Keratinocyte (primary cell): ENCODE measurements at regions not wholly inside any gene's neighbourhood (a gene's known extent, or its start where the extent isn't known, plus 50 kb on each side); places are given as distances from the start of the nearest gene placed in this dataset.
"Not testable (repeated sequence)": the region's sequence is repeated elsewhere in the genome, so short reads cannot be mapped to it uniquely, and the experiment has no call there.

ENCODE experiments used
- DNase-seq: peaks from one replicate; pipeline ENCODE4 v3.0.0-alpha.2; 2011; ENCODE audit warnings: low read depth, missing footprints, low spot score
- FAIRE-seq: peaks from 2 replicates; lab custom pipeline; 2011; peaks lifted over from hg19 to GRCh38; lab: Jason Lieb, UNC
- H2AFZ ChIP-seq: 2 replicates; pipeline ENCODE4 v1.6.0; 2012; ENCODE audit warnings: low read length, control low read depth, inconsistent platforms; ENCODE audit not compliant: control insufficient read depth
- H3K27ac ChIP-seq: 2 replicates; pipeline ENCODE4 v1.5.1; 2011; ENCODE audit warnings: low read length; ENCODE audit not compliant: control insufficient read depth, insufficient read depth
- H3K27me3 ChIP-seq: 3 replicates; pipeline ENCODE4 v1.6.0; 2011; ENCODE audit warnings: low read length; ENCODE audit not compliant: control insufficient read depth, insufficient read depth; ENCODE audit errors: extremely low read depth
- H3K36me3 ChIP-seq, 2 experiments: 2 replicates in 1 of 2; 3 replicates in 1 of 2; pipeline ENCODE4 v1.5.1; 2011; ENCODE audit warnings: low read length in 2 of 2, mild to moderate bottlenecking in 1 of 2; ENCODE audit not compliant: control insufficient read depth in 2 of 2, insufficient read depth in 2 of 2; ENCODE audit errors: extremely low read depth in 1 of 2
- H3K4me1 ChIP-seq: 3 replicates; pipeline ENCODE4 v1.5.1; 2011; ENCODE audit warnings: low read length; ENCODE audit not compliant: control insufficient read depth, insufficient read depth; ENCODE audit errors: extremely low read depth
- H3K4me2 ChIP-seq: 3 replicates; pipeline ENCODE4 v1.6.0; 2011; ENCODE audit warnings: low read depth, low read length; ENCODE audit not compliant: control insufficient read depth, insufficient read depth; ENCODE audit errors: extremely low read depth
- H3K4me3 ChIP-seq, 3 experiments: fragments of 200-600 bp in 1 of 3; sonication (generic) in 1 of 3; 2 replicates in 2 of 3; 3 replicates in 1 of 3; pipeline ENCODE4 v1.5.1; 2011 to 2016; ENCODE audit warnings: low read length in 3 of 3, mild to moderate bottlenecking in 3 of 3, control low read depth in 2 of 3, inconsistent platforms in 1 of 3, low read depth in 1 of 3, mixed read lengths in 1 of 3, mixed run types in 1 of 3, moderate library complexity in 1 of 3; ENCODE audit not compliant: control insufficient read depth in 2 of 3, insufficient read depth in 2 of 3; ENCODE audit errors: extremely low read depth in 1 of 3
- H3K79me2 ChIP-seq: 2 replicates; pipeline ENCODE4 v1.6.0; 2012; ENCODE audit warnings: low read length; ENCODE audit not compliant: control insufficient read depth, insufficient read depth
- H3K9ac ChIP-seq: 3 replicates; pipeline ENCODE4 v1.6.0; 2011; ENCODE audit warnings: low read length; ENCODE audit not compliant: control insufficient read depth, insufficient read depth; ENCODE audit errors: extremely low read depth
- H3K9me1 ChIP-seq: 3 replicates; pipeline ENCODE4 v1.6.0; 2011; ENCODE audit warnings: low read length; ENCODE audit not compliant: control insufficient read depth, insufficient read depth; ENCODE audit errors: extremely low read depth
- H3K9me3 ChIP-seq: 2 replicates; pipeline ENCODE4 v1.5.1; 2012; ENCODE audit warnings: low read depth, low read length; ENCODE audit not compliant: control insufficient read depth
- H4K20me1 ChIP-seq: 3 replicates; pipeline ENCODE4 v1.6.0; 2011; ENCODE audit warnings: low read length; ENCODE audit not compliant: control insufficient read depth, insufficient read depth; ENCODE audit errors: extremely low read depth
- EZH2 ChIP-seq: IDR thresholded peaks from one replicate; pipeline ENCODE4 v1.6.1; 2012; ENCODE audit warnings: inconsistent platforms, mild to moderate bottlenecking, low read length, moderate library complexity
- dilution Hi-C: fragments of 300-500 bp; cut with MboI; formaldehyde crosslinking; loops from one replicate; pipeline ENCODE4 v1.7.0; 2020; ENCODE audit warnings: low sequenced_read_pairs; ENCODE audit not compliant: extremely low pct_ligation_motif_present
- TF ChIP-seq, protein P1 (sequence below), 3 experiments: IDR thresholded peaks in 1 of 3; conservative IDR thresholded peaks in 1 of 3; optimal IDR thresholded peaks in 1 of 3; 2 replicates in 2 of 3; 3 replicates in 1 of 3; pipeline versions ENCODE3 to v1.5.1; 2011; ENCODE audit warnings: low read length in 3 of 3, mild to moderate bottlenecking in 3 of 3, moderate library complexity in 2 of 3, control low read depth in 1 of 3, inconsistent platforms in 1 of 3; ENCODE audit not compliant: insufficient read depth in 2 of 3; ENCODE audit errors: extremely low read depth in 1 of 3

DNA sequence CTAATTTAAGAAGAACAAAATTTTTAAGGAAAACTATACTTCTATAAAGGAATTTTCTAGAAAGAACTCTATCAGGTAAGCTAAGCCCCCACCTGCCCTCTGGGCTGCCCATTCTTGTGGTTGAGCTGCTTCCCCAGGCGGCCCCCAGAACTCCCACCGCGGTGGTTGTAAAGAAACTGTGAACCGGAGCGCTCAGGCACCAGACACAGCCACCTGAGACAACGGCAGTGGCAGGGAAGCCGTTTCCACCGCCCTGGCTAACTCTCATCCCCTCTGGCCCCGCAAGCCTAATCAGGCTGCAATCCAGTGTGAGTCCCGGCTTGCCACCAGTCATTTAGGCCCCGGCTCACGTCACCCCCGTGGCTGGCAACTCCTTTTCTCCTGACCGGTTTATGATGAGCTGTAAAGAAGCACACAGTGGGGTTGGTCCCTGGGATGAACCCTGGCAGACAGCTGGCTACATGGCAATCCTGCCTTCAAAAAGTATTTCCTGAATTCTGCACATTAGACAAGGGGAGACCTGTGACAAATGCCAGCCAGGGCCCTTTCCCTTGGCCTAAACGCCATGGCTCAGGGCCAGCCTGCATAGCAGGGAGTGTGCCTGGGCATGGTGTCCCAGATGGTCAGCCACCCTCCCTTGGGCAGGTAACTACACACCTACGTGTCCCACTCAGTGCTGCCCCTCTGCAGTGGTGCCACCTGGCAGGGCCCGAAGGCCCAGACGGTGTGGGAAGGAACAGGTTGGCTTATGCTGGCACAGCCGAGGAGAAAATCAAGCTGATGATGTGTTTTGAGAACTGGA lies 63.8 kb upstream of the GPR31 start:
- Histone ChIP-seq H3K4me3 (no peak overlapping the region), H4K20me1 (no peaks in the 10 kb centered on the region), H3K27ac (no peak overlapping the region), H3K4me1 (no peaks in the 10 kb centered on the region), H3K79me2 (no peaks in the 10 kb centered on the region), H3K9ac (no peak overlapping the region), H3K4me2 (no peak overlapping the region), H3K9me3 (no peaks in the 10 kb centered on the region), H3K36me3 (no peaks in the 10 kb centered on the region), H3K27me3 (no peaks in the 10 kb centered on the region), H3K9me1 (no peaks in the 10 kb centered on the region), H2AFZ (no peak overlapping the region)
- TF ChIP-seq, protein P1, sequence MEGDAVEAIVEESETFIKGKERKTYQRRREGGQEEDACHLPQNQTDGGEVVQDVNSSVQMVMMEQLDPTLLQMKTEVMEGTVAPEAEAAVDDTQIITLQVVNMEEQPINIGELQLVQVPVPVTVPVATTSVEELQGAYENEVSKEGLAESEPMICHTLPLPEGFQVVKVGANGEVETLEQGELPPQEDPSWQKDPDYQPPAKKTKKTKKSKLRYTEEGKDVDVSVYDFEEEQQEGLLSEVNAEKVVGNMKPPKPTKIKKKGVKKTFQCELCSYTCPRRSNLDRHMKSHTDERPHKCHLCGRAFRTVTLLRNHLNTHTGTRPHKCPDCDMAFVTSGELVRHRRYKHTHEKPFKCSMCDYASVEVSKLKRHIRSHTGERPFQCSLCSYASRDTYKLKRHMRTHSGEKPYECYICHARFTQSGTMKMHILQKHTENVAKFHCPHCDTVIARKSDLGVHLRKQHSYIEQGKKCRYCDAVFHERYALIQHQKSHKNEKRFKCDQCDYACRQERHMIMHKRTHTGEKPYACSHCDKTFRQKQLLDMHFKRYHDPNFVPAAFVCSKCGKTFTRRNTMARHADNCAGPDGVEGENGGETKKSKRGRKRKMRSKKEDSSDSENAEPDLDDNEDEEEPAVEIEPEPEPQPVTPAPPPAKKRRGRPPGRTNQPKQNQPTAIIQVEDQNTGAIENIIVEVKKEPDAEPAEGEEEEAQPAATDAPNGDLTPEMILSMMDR (optimal IDR thresholded peaks at IDR 0.05 in 1 of 3, IDR thresholded peaks at IDR 0.05 in 1 of 3, conservative IDR thresholded peaks at IDR 0.05 in 1 of 3; ENCODE audit: extremely low read depth in 1 of 3, insufficient read depth in 2 of 3, low read length in 3 of 3): no peak
- no peak for TF ChIP-seq EZH2
- DNase-seq (no peak), FAIRE-seq (no peak)
- dilution Hi-C loops: no loop called here

DNA sequence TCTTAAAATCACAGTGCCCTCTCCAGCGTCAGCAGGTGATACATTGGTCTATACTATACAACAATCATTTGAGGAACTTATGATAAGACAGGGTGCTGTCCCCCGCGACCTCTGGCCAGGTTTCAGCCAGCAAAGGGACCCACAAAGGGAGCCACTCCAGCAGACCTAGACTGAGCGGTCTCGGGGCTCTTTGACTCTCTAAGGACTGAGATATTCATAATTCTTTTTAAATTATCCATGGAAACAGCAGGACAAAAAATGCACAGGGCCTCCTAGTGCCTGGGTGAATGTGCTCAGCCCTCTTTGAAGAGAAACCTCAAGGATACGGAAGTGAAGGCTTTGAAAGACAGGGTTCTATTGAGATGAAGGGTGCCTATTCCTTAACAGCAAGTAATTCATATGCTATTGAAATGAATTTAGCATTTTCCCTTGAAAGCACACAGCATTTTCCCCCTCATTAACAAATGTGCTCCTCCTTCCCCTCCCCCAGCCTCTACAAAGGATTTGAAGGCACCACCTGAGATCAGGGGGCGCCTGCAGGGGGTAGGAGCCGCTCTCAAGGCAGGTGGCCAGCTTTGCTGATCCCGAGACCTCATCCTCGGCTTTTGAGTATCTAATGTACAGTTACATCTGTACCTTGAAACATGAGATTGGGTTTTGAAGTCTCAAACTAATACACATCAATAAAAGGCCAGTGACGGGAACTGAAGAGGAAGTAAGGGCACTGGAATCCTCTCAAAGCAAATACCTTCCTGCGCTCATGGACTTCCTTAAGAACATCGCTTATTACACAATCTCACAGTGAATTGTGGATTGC lies 65.3 kb upstream of the UNC93A start:
- H3K79me2 ChIP-seq, H3K4me2 ChIP-seq, DNase-seq, H3K9ac ChIP-seq, H3K27me3 ChIP-seq, FAIRE-seq, H3K9me1 ChIP-seq, H3K9me3 ChIP-seq, H2AFZ ChIP-seq, H3K27ac ChIP-seq, dilution Hi-C loops, H3K4me3 ChIP-seq, H3K36me3 ChIP-seq, H4K20me1 ChIP-seq, H3K4me1 ChIP-seq: not testable (repeated sequence)
